IMR-90 (cell line): ENCODE measurements at regions not wholly inside any gene's neighbourhood (a gene's known extent, or its start where the extent isn't known, plus 50 kb on each side); places are given as distances from the start of the nearest gene placed in this dataset.

Source experiments
- ATAC-seq: fragments of 200-7000 bp; cut with Tn5 transposase; 2 replicates; pipeline ENCODE4 v1.9.1; 2020; ENCODE audit warnings: low read depth, mild to moderate bottlenecking, moderate library complexity
- BruUV-seq: library from RNA; stranded (reverse); fragments of 400-500 nt; replicated peaks from 2 replicates; lab custom pipeline; 2021; lab: Mats Ljungman, UMichigan
- CTCF ChIA-PET: fragments of 300-600 bp; formaldehyde crosslinking; extraction: SDS; loops from one replicate; lab custom pipeline; 2021; ENCODE audit warnings: antibody characterized with exemption; lab: Yijun Ruan, JAX
- POLR2A ChIA-PET: fragments of 300-600 bp; sonication (Branson Sonifier 250); formaldehyde crosslinking; loops from one replicate; lab custom pipeline; 2022; ENCODE audit warnings: antibody characterized with exemption; ENCODE audit not compliant: unreplicated experiment; lab: Charles Lee
- DNase-seq: peaks from one replicate; pipeline ENCODE4 v3.0.0; 2013
- H2AFZ ChIP-seq: replicated peaks from 2 replicates; pipeline ENCODE3; 2013; ENCODE audit warnings: low read length, mild to moderate bottlenecking; ENCODE audit not compliant: poor library complexity
- H2AK5ac ChIP-seq: 2 replicates; pipeline ENCODE4 v1.6.1; 2013; ENCODE audit warnings: low read depth, low read length, inconsistent platforms
- H2AK9ac ChIP-seq: replicated peaks from 2 replicates; pipeline ENCODE3; 2013; ENCODE audit warnings: mild to moderate bottlenecking, low read depth, low read length, moderate library complexity; ENCODE audit not compliant: poor library complexity
- H2BK120ac ChIP-seq: 2 replicates; pipeline ENCODE4 v1.6.1; 2013; ENCODE audit warnings: low read depth, low read length, inconsistent platforms
- H2BK15ac ChIP-seq: 3 replicates; pipeline ENCODE4 v1.6.1; 2013; ENCODE audit warnings: low read depth, low read length, inconsistent platforms
- H2BK20ac ChIP-seq: 2 replicates; pipeline ENCODE4 v1.6.1; 2013; ENCODE audit warnings: low read depth, mild to moderate bottlenecking, inconsistent platforms, low read length, moderate library complexity
- H2BK5ac ChIP-seq: 2 replicates; pipeline ENCODE4 v1.6.1; 2013; ENCODE audit warnings: mild to moderate bottlenecking, low read depth, low read length, inconsistent platforms; ENCODE audit not compliant: poor library complexity, severe bottlenecking
- H3K14ac ChIP-seq: replicated peaks from 2 replicates; pipeline ENCODE4 v1.6.1; 2013; ENCODE audit warnings: low read depth, low read length, inconsistent platforms
- H3K18ac ChIP-seq: 2 replicates; pipeline ENCODE4 v1.6.1; 2013; ENCODE audit warnings: low read depth, low read length, control low read depth
- H3K23ac ChIP-seq: 2 replicates; pipeline ENCODE4 v1.6.1; 2013; ENCODE audit warnings: low read depth, low read length, inconsistent platforms
- H3K27ac ChIP-seq: 2 replicates; pipeline ENCODE4 v1.5.1; 2013; ENCODE audit warnings: mild to moderate bottlenecking, control low read depth, low read length; ENCODE audit not compliant: insufficient read depth
- H3K27me3 ChIP-seq: 2 replicates; pipeline ENCODE4 v1.6.1; 2013; ENCODE audit warnings: low read length; ENCODE audit not compliant: control insufficient read depth, insufficient read depth
- H3K36me3 ChIP-seq: 2 replicates; pipeline ENCODE4 v1.6.1; 2013; ENCODE audit warnings: low read length, mixed read lengths; ENCODE audit not compliant: control insufficient read depth, insufficient read depth
- H3K4ac ChIP-seq: 2 replicates; pipeline ENCODE4 v1.6.1; 2013; ENCODE audit warnings: low read depth, low read length, inconsistent platforms
- H3K4me1 ChIP-seq: 2 replicates; pipeline ENCODE4 v1.6.1; 2013; ENCODE audit warnings: low read length, mixed read lengths; ENCODE audit not compliant: control insufficient read depth, insufficient read depth
- H3K4me2 ChIP-seq: 2 replicates; pipeline ENCODE4 v1.6.1; 2013; ENCODE audit warnings: low read depth, mild to moderate bottlenecking, control low read depth, low read length, moderate library complexity
- H3K4me3 ChIP-seq: 2 replicates; pipeline ENCODE4 v1.5.1; 2013; ENCODE audit warnings: low read depth, mild to moderate bottlenecking, control low read depth, low read length, moderate library complexity; ENCODE audit not compliant: insufficient read depth
- H3K56ac ChIP-seq: 2 replicates; pipeline ENCODE4 v1.6.1; 2013; ENCODE audit warnings: low read length, inconsistent platforms; ENCODE audit not compliant: insufficient read depth; ENCODE audit errors: extremely low read depth
- H3K79me1 ChIP-seq, 2 experiments: 2 replicates each; pipeline ENCODE4 v1.6.1; 2013; ENCODE audit warnings: low read length in 2 of 2, inconsistent platforms in 1 of 2, low read depth in 1 of 2
- H3K9ac ChIP-seq: 2 replicates; pipeline ENCODE4 v1.6.1; 2013; ENCODE audit warnings: low read depth, low read length, control low read depth
- H3K9me1 ChIP-seq: 2 replicates; pipeline ENCODE4 v1.6.1; 2013; ENCODE audit warnings: low read length, inconsistent platforms; ENCODE audit not compliant: insufficient read depth
- H3K9me3 ChIP-seq: 2 replicates; pipeline ENCODE4 v1.6.1; 2013; ENCODE audit warnings: low read length; ENCODE audit not compliant: control insufficient read depth, insufficient read depth
- H4K20me1 ChIP-seq: 2 replicates; pipeline ENCODE4 v1.6.1; 2013; ENCODE audit warnings: low read length, inconsistent platforms; ENCODE audit not compliant: insufficient read depth
- H4K5ac ChIP-seq: 2 replicates; pipeline ENCODE4 v1.6.1; 2013; ENCODE audit warnings: mild to moderate bottlenecking, low read depth, low read length, control low read depth
- H4K8ac ChIP-seq, 2 experiments: 2 replicates each; pipeline ENCODE4 v1.6.1; 2013; ENCODE audit warnings: low read depth in 2 of 2, low read length in 2 of 2, control low read depth in 1 of 2, inconsistent platforms in 1 of 2
- H4K91ac ChIP-seq: 2 replicates; pipeline ENCODE4 v1.6.1; 2013; ENCODE audit warnings: low read depth, low read length, inconsistent platforms; ENCODE audit not compliant: insufficient read depth
- NFE2L2 ChIP-seq: fragments of 150-350 bp; IDR thresholded peaks from 2 replicates; pipeline ENCODE4 v1.6.1; 2016; ENCODE audit warnings: low read depth, mild to moderate bottlenecking, low read length
- RFX5 ChIP-seq: IDR thresholded peaks from 2 replicates; pipeline ENCODE4 v1.8.0; 2012; ENCODE audit warnings: low read depth, mild to moderate bottlenecking, low read length, moderate library complexity
- dilution Hi-C: fragments of 300-500 bp; cut with HindIII; formaldehyde crosslinking; loops from one replicate; pipeline ENCODE4 v1.14.3; 2018; ENCODE audit warnings: low sequenced_read_pairs; ENCODE audit not compliant: unreplicated experiment
- in situ Hi-C: fragments of 300-500 bp; cut with MboI; formaldehyde crosslinking; loops from 3 replicates; pipeline ENCODE4 v1.14.3; 2019; ENCODE audit warnings: low sequenced_read_pairs, inconsistent platforms, mixed read lengths
- intact Hi-C: fragments of 100-400 bp; cut with micrococcal nuclease; formaldehyde crosslinking; loops from 2 replicates; pipeline ENCODE4 v1.10.0; 2022

GRCh38 chr10:64635906-64636305 lies 1114.7 kb downstream of the REEP3 start:
- Histone ChIP-seq H4K91ac (no peak overlapping the region), H3K27me3 (no peaks in the 10 kb centered on the region), H3K9me3 (no peaks in the 10 kb centered on the region), H3K9ac (no peak overlapping the region), H4K5ac (no peak overlapping the region), H2BK5ac (no peak overlapping the region), H4K8ac (no peak overlapping the region), H3K4me2 (no peak overlapping the region), H4K20me1 (no peaks in the 10 kb centered on the region), H3K4ac (no peak overlapping the region), H3K27ac (no peak overlapping the region), H3K4me3 (no peak overlapping the region), H2BK15ac (no peak overlapping the region), H3K79me1 (no peaks in the 10 kb centered on the region), H2BK120ac (no peak overlapping the region), H2BK20ac (no peak overlapping the region), H3K36me3 (no peaks in the 10 kb centered on the region), H3K23ac (no peak overlapping the region), H2AFZ (no peak overlapping the region), H3K4me1 (no peaks in the 10 kb centered on the region), H3K9me1 (no peaks in the 10 kb centered on the region), H2AK9ac (no peak overlapping the region), H2AK5ac (no peak overlapping the region), H3K56ac (no peak overlapping the region), H3K18ac (no peak overlapping the region), H3K14ac (no peak overlapping the region)
- POLR2A ChIA-PET, result no interaction called here
- TF ChIP-seq NFE2L2 (no peak), RFX5 (no peak)
- CTCF ChIA-PET, result no interaction called here
- dilution Hi-C loops (no loop called here), in situ Hi-C loops (no loop called here), intact Hi-C loops (no loop called here)
- DNase-seq (no peak), ATAC-seq (no peak)
- no TSS peak for BruUV-seq
